Right hindlimb (tissue), 1 donor: ENCODE measurements at regions not wholly inside any gene's neighbourhood (a gene's known extent, or its start where the extent isn't known, plus 50 kb on each side); places are given as distances from the start of the nearest gene placed in this dataset.

Source experiments
- DNase-seq: peaks from one replicate; pipeline ENCODE4 v3.0.0-alpha.2; 2018

- no peak for DNase-seq
Measured at GRCh38 chr4:166655705-166656104, 578.6 kb downstream of the SPOCK3 start.

GRCh38 chr4:166657261-166657660, 577.0 kb downstream of the SPOCK3 start:
- no peak for DNase-seq

GRCh38 chr4:166658585-166658984, 575.7 kb downstream of the SPOCK3 start:
- DNase-seq, result no peak

- DNase-seq, result no peak
Measured at GRCh38 chr4:166662266-166662843, 571.9 kb downstream of the SPOCK3 start.

- DNase-seq, result no peak
Measured at GRCh38 chr4:166670341-166670740, 564.0 kb downstream of the SPOCK3 start.

GRCh38 chr4:166673911-166674310, 560.4 kb downstream of the SPOCK3 start:
- DNase-seq, result no peak

- peak; percentile 22 for DNase-seq
Measured at GRCh38 chr4:166675411-166675810, 558.9 kb downstream of the SPOCK3 start.

GRCh38 chr4:166680796-166681195, 553.5 kb downstream of the SPOCK3 start:
- DNase-seq, result no peak

GRCh38 chr4:166682200-166682599, 552.1 kb downstream of the SPOCK3 start:
- no peak for DNase-seq
